ENCODE measurements at regions not wholly inside any gene's neighbourhood (a gene's known extent, or its start where the extent isn't known, plus 50 kb on each side); places are given as distances from the start of the nearest gene placed in this dataset.

DNA sequence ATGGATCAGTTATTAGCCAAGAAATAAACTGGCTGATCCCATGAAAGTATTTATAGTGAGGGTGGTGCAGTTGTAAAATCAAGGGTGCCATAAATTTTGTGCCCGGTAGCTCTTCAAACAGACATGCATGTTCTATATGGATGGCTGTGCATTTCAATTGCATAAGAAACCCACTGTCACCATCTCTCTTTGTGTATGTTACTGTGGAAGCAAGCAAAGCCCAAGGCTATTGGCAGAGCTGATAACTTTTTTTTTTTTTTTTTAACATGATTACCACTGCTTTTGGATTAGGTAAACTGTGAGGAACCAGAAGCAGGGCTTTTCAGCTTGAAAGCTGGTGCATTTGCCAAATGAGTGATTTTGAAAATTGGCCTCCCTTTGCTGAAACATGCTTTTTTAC is 332.6 kb downstream of the SOX11 start:
- Histone ChIP-seq H3K4me3 (no peak overlapping the region), H3K27ac (no peak overlapping the region), H3K9me3 (no peaks in the 10 kb centered on the region), H3K27me3 (no peaks in the 10 kb centered on the region), H3K36me3 (no peaks in the 10 kb centered on the region), H3K4me1 (no peaks in the 10 kb centered on the region)
- DNase-seq, result no peak
- TF ChIP-seq CTCF (IDR thresholded peaks at IDR 0.05), result no peak
- no peak for TF ChIP-seq POLR2A (IDR thresholded peaks at IDR 0.05)
- WGBS, 2 donors, result 39 to 56% methylated on average over 1 of the region's 1 CpG
- intact Hi-C loops (cut with DNase I), result no loop called here

DNA sequence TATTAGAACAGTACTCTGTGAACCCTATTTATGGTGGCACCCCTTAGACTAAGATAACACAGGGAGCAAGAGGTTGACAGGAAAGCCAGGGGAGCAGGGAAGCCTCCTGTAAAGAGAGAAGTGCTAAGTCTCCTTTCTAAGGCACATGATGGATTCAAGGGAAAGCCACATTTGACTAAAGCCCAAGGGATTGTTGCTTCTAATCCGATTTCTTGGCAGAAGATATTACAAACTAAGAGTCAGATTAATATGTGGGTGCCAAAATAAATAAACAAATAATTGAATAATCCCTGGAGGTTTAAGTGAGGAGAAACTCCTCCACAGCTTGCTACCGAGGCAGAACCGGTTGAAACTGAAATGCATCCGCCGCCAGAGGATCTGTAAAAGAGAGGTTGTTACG is 333.2 kb downstream of the SOX11 start:
- Histone ChIP-seq H3K36me3 (no peaks in the 10 kb centered on the region), H3K4me3 (no peak overlapping the region), H3K27me3 (no peaks in the 10 kb centered on the region), H3K4me1 (no peaks in the 10 kb centered on the region), H3K27ac (no peak overlapping the region), H3K9me3 (no peaks in the 10 kb centered on the region)
- DNase-seq, result no peak
- 38 to 49% methylated on average over 6 of the region's 6 CpGs for WGBS, 2 donors
- intact Hi-C loops (cut with DNase I), result no loop called here
- TF ChIP-seq POLR2A (IDR thresholded peaks at IDR 0.05) (no peak), CTCF (IDR thresholded peaks at IDR 0.05) (no peak)

GRCh38 chr2:6027066-6027465 is 334.9 kb downstream of the SOX11 start:
- intact Hi-C loops (cut with DNase I), result no loop called here
- no peak overlapping the region for H3K27ac ChIP-seq
- H3K4me3 ChIP-seq, result no peak overlapping the region
- no peaks in the 10 kb centered on the region for H3K4me1 ChIP-seq
- H3K9me3 ChIP-seq, result no peaks in the 10 kb centered on the region
- no peaks in the 10 kb centered on the region for H3K36me3 ChIP-seq
- no peaks in the 10 kb centered on the region for H3K27me3 ChIP-seq
- no peak for DNase-seq
- no peak for TF ChIP-seq CTCF (IDR thresholded peaks at IDR 0.05)
- no peak for TF ChIP-seq POLR2A (IDR thresholded peaks at IDR 0.05)

DNA sequence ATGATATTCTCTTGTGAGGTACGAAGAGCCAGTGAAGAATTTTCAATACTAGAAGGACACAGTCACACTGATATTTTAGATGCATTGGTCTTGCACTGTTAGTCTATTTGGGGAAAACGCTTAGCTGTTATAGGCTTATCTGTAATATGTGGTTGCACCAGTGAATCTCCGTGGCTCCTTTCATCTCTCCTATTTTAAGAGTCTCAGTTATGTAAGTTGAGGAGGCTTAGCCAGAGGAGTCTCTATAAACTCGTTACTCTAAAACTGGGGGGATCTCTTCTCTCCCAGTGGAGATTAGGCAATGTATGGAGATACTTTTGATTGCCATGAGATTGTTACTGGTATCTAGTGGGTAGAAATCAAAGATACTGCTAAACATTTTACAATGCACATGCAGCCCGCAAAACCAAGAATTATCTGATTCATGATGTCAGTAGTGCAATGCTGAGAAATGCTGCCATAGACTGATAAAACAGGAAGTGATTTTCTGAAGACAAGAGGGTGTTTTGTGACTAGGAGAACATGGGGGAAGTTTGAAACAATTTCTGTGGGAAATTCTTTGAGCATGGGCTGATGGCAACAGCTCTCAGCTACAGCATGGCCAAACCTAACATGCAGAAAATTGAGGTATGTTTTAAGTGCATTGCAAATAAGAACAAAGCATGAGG is 339.1 kb downstream of the SOX11 start:
- H3K36me3 ChIP-seq, result no peaks in the 10 kb centered on the region
- H3K4me3 ChIP-seq, result no peak overlapping the region
- intact Hi-C loops (cut with DNase I), result no loop called here
- TF ChIP-seq CTCF (IDR thresholded peaks at IDR 0.05) (no peak), POLR2A (IDR thresholded peaks at IDR 0.05) (no peak)
- no peaks in the 10 kb centered on the region for H3K27me3 ChIP-seq
- no peaks in the 10 kb centered on the region for H3K4me1 ChIP-seq
- no peaks in the 10 kb centered on the region for H3K9me3 ChIP-seq
- DNase-seq, result no peak
- H3K27ac ChIP-seq, result no peak overlapping the region
- 62 to 76% methylated on average over 5 of the region's 5 CpGs for WGBS, 2 donors

DNA sequence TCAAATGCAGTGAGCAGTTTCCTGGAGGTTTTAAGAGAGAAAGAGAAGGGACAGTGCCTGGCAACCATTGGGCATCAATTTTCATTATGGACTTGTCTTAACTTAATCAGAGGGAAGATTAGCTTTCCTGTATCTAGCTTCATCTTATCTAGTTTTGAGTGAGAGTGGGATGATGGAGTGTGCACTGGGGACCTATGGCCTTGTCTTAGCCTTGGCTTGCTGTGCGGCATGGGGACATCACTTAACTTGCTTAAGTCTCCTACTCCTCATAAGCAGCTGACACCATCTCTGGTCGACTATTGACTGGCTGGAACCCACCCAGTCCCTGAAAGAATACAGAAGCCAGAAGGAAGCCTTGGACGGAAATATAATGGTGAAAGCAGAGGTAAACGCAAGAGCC is 344.0 kb downstream of the SOX11 start:
- no peak for DNase-seq
- WGBS, 2 donors, result 70 to 75% methylated on average over 4 of the region's 4 CpGs
- Histone ChIP-seq H3K36me3 (no peaks in the 10 kb centered on the region), H3K27me3 (no peaks in the 10 kb centered on the region), H3K27ac (no peak overlapping the region), H3K4me1 (no peaks in the 10 kb centered on the region), H3K4me3 (no peak overlapping the region), H3K9me3 (peaks cover 0 to 3% (median 0%) of the 10 kb centered on the region in 3 donors)
- intact Hi-C loops (cut with DNase I), result no loop called here
- no peak for TF ChIP-seq POLR2A (IDR thresholded peaks at IDR 0.05)
- no peak for TF ChIP-seq CTCF (IDR thresholded peaks at IDR 0.05)

Measured in esophagus squamous epithelium (tissue), 5 donors.